HG03175 (cell line): ENCODE measurements at regions not wholly inside any gene's neighbourhood (a gene's known extent, or its start where the extent isn't known, plus 50 kb on each side); places are given as distances from the start of the nearest gene placed in this dataset.

Experiments used
- ATAC-seq: cut with Tn5 transposase; IDR thresholded peaks from one replicate; pipeline ENCODE4 v1.9.1; 2021; ENCODE audit warnings: mild to moderate bottlenecking, moderate library complexity; ENCODE audit not compliant: unreplicated experiment

DNA sequence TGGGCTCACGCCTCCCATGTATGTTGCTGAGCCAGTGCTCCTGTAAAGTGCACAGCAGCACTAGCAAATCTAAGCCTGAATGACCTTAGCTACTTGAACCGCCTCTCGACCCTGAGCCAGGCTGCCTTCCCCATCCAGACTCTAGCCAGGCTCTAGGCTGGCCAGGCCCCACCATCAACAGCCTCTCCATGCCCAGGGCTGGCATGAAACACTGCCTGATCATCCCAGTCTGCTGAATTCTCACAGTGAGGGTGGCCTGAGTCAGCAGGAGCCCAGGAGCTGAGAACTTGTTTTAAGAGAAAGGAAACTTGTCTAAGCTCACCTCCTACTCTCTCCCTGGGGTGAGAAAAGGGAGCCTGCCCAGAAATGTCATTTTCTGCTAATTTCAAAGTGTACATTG, 733.3 kb downstream of the PTPRU start:
- no peak for ATAC-seq

DNA sequence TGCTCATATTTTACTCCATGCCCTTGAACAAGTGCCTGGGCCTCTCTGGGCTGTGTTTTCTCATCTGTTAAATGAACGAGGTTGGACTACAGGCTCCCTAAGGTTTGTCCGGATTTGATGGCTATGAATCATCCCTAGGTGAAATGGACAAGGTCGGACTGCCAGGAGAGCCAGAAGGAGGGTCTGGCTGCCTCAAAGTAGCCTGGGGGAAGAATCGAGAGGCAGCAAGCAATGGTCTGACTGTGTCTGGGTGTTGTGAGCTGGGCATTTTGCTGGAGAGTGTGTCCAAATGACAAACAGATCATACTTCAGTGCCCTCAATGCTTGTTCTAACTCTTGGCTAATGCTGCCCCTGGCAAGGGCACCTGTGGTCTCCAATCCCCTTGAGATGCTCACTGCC, 730.9 kb downstream of the PTPRU start:
- no peak for ATAC-seq

DNA sequence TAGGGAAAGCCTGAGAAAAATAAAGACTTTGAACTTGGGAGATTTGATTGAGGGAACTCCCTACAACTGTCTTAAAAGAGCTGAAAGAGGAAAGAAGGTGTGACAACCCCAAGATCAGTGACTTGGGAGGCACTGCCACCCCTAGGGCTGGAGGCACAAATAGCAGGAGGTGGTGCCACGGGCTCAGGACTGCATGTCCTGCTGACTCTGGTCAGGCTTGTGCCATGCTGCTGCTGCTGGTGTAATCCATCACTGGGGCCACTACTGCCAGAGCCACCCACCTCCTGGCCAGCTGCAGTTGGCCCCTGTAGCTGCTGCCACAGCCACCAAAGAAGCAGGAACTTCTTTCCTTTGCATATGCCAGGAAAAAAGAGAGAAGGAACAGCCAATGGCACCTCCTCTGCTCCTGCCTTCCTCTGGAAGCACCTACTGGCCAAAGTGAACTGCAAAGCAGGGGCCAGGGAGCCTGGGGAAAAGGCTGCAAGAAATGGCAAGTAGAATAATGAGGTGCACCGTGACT, 730.3 kb downstream of the PTPRU start:
- no peak for ATAC-seq

DNA sequence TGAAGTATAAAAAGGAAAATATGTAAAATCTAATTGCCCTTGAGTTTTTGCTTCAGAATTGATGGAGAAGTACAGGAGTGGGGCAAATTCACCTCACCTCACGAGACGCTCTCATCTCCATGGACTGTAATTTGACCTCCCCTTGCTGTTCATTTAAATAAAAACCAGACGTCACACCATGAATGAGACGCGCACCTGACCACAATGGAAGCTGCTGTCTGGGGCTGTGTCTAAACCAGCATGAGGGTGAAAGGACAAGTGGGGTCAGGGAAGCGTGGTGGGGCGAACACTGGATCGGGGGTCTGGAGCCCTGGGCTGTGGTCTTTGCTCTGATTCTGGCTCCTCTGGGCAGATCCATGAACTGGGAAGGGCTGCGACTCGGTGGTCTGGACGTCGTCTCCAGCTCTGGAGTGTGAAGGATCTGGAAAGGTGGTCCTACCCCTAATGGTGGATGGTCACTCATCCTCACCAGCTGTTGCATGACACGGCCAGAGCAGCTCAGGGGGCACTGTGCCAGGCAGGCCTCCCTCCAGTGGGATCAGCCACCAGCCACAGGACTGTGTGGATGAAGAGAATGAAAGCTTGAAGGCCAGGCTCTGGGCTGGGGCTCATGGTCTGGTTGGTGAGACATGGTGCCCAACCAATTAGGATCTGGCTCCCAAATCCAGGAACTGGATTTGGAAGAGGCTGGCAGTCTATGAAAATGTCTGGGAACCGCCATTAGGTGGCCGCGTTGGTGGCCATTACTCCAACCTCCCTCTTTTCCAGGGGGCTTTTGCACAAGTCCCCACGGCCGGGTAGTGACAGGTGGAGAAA, 728.6 kb downstream of the PTPRU start:
- no peak for ATAC-seq

DNA sequence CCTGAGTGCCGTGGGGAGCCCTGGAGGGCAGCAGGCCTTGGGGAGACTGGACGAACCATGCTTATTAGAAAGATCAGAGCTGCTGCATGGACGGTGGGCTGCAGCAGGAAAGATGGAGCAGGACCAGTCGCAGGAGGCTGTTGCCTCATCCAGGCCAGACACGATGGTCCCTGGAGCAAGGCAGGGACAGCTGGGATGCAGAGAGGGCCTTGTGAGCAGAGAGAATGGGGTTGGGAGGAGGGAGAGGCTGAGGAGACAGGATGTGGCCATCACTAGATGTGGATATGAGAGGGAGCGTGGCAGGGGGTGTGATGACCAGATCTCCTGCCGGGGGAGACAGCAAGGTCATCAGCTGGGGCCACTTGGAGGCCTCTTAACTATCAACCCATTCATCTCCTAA, 727.6 kb downstream of the PTPRU start:
- ATAC-seq = no peak

DNA sequence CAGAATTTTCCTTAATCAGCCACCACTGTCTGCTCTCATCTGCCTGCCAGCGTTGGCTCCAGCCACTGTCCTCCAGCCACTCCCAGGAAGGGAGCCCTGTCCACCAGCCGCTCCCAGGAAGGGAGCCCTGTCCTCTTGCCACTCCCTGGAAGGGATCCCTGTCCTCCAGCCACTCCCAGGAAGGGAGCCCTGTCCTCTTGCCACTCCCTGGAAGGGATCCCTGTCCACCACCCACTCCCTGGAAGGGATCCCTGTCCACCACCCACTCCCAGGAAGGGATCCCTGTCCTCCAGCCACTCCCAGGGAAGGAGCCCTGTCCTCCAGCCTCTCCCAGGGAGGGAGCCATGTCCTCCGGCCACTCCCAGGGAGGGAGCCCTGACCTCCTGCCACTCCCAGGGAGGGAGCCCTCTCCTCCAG, 726.5 kb downstream of the PTPRU start:
- no peak for ATAC-seq

DNA sequence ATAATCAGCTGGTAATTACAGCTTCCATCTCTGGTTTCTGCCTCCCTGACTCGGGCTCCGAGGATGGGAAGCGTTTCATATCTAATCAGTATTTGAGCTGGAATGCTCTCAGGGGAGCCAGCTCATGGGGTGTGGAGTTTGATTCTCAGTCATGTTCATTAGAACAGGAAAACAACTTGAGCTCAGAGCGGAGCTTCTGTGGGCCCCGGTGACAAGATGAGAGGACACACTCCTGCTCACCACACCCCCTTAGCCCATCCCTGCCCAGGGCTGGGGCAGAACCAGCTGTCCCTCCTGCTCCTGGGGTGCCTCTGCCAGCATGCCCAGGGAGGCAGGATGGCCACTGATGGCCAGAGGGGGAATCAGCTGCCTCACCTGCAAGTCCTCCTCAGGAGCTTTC, 726.0 kb downstream of the PTPRU start:
- ATAC-seq = no peak

DNA sequence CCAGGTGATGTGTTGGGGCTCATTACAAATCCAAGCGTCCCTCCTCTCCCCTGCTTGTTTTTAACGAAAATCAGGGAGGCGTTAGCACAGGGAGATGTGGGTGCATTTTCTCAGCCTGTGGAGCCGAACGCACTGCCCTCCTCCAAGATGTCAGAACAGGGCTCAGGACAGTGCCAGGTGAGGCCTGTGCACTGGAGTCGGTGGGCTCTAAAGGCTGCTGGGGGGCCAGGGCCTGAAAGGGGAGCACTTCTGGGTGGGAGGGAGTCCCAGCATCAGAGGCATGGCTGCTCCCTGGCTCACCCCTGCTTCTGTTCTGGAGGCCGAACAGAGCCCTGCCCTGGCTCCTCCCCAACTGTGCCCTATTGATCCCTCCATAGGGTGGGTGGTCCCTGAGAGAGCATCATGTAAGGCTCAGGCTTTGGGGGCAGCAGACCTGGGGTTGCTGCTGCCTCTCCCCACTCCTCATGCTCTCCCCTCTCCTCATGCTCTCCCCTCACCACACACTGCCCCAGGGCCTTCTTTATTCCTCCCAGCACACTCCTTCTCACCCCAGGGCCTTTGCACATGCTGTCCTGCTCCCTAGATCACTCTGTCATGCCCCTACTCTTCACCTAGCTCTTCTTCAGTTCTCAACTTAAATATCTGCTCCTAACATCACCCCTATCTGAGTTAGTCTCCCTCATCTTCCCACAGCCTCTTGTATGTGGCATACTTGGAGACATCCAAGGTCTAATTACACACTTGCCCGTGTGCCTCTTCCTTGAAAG, 725.2 kb downstream of the PTPRU start:
- ATAC-seq = no peak

DNA sequence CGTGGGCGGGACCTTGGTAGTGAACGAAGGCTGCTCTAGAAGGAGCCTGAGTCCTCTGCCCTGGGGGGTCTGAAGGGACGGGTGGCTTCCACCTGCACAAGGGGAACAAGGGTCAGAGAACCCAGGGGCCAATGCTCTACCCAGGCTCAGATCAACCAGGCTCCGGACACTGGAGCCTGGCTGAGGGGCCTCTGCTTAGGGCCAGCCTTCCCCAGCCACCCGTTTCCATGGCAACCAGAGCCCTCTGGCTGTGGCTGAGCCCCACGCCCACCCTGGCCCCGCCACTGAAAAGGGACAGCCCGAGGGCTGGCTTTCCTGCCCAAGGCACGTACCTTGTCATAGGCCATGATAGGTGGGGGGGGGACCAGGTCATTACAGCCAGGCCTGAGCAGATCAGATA, 724.6 kb downstream of the PTPRU start:
- ATAC-seq = no peak

DNA sequence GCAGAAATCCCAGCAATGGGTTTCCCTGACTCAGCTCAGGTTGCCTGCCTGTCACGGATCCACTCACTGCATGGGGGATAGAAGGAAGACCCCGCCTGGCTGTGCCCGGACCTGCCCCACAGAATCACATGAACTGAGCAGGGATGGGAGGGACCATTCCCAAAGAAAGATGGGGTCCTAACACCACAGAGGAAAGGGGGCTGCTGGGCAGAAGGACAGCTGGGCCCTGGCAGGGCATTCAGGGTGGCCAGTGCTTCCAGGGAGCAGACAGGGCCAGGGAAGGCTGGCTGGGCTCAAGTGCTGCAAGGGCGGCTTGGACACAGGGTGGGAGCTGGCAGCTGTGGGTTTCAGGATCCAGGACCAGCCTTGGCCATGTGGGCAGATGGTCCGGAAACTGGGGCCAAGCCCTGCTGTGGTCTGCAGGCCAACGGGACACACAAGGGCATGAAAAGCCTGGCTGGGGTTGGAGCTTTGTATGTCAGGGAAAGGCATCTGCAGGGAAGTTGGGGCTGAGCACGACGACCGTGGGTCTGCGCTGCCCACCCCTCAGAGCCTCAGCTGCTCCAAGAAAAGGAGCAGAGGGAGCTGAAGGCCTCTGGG, 723.9 kb downstream of the PTPRU start:
- ATAC-seq = no peak

DNA sequence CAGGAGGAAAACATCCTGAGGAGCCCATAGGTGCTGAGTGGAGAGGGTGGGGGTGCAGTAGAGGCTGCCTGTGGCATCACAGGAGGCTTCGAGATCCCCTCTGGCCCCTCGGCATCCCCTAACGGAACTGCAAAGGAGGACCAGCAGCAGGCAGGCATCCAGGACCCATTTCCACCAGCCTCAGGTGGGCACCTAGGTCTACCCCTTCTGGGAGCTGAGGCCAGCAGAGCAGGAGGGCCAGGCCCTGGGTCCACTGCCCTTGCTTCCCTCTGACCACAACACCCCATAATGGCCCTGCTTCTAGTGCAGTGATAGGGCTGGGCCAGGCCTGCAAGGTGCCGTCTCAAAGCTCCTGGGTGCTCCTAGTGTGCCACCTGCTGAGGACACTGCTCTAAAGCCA, 723.0 kb downstream of the PTPRU start:
- ATAC-seq = no peak

DNA sequence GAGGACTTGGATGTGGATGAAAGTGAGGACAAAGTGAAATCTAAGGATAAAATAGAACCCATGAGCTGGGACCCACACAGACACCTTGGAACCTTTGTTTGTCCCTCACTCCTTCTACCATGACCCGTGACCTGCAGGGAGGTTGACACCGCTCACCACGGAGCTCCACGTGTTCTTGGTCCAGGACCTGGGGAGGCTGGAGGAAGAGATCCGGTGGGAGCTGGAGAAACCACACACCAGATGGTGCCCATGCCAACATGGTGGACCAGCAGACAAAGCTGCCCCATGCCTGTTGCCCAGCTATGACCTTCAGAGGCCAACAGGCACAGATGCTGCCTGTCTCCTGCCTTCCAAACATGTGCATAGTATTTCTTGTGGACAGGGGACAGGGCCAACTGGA, 721.9 kb downstream of the PTPRU start:
- no peak for ATAC-seq

DNA sequence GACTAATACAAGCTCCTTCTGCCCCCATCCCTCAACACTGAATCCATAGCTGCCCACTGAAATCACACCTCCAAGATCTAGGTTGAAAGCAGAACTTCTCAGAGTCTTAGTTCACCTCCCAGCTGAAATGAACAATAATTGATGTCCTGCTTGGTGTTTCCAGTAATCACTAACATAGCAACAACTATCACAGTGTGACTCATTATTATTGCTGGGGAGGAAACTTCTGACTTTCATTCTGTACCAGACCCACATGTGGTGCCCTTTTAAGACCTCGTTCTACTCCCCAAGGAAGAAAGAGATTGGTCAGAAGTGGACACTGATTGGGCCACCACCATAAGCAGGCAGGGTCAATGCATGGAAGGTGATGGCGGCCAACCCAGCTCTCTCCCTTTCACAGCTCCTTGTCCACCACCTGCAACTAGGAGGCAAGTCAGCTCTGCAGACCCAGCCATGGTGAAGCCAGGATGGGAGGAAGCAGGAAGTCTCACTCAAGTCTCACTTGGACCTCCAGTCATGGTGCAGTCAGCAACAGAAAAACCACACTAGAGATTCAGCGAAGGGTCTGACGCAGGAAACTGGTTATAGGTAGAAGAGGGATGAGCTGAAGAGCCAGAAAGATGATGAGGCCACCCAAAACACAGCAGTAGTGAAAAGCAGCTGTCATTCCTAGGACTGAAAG, 720.2 kb downstream of the PTPRU start:
- ATAC-seq = no peak

DNA sequence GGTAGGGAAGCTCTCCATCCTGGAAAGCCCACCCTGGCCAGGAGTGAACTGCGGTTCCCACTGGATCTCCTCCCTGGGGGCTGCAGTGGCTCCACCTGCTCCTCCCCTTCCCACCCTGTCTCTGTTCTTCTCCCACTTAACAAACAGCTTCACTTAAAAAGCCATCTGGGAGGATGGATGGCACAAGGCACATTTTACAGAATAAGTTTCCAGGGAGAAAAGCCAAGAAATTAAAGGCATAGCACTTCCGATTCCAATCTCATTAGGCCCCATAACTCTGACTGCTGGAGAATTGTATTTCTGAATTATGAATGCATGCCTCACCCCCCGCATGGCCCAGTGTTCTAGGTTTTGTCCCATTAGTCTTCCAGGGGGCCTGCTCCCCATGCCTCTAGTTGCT, 718.3 kb downstream of the PTPRU start:
- ATAC-seq = no peak

DNA sequence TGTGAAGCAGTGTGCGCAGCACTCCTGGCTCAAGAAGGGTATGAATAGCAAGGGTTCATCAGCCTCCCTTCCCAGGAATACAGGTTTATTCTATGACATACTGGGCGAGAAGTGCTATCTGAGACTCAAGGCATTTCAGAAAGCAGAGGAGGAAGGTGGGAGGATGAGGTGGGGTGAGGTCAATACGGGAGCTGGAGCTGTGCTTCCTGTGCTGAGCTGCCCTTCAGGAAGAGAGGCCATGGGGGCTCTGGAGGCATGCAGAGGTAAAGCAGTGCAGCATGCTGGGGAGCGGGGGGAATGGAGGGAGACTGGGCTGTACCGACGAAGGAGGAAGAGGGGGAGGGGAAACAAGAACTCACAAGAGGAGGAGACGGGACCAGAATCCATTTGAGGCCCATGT, 717.6 kb downstream of the PTPRU start:
- ATAC-seq = no peak

DNA sequence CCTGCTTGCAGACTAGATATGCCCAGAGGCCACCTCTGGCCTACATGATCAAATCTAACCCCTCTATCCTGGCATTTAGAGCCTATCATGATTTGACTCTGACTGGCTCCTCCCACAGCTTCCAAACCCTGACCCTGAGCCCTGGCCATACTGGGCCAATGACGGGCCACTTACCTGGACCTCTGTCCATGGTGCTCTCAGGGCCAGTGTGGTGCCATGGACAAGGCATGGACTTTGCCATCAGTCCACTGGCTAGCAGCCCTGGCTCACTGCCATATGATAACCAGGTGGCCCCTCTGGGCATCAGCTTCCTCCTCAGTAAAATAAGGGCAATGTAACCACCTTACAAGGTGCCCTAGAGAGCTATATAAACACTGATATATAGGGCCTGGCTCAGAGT, 713.4 kb downstream of the PTPRU start:
- no peak for ATAC-seq

DNA sequence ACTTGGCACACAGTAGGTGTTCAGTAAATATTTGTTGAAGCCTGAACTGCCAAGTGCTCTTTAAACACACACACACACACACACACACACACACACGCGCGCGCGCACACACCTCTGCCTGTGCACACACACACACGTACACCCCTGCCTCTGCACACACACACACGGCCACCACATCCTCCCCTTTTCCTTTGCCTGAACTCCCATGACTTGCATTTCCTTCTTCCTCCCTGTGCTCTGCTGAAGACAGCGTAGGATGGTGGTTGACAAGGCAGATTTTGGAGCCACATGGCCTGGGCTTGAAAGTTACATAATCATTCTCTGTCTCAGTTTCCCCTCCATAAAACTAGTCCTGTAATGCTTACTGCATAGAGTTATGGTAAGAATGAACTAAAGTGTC, 712.3 kb downstream of the PTPRU start:
- no peak for ATAC-seq

DNA sequence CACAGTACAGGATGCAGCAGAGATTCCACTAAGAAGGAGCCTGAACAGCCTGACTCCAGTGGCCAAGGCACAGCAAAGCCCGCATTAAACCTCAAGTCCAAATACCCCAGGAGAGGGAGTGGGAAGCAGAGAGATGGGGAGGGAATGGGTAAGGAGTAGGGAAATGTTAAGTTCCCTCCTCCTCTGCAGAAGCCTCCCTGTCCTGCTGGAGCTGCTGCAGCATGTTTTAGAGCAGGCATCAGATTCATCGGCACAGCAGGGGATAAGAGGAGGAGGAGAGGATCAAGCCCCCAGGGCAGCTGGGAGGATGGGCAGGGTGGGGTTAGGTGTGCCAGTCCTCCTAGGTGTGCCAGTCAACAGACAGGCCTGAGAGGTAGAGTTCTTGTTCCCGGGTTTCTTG, 709.7 kb downstream of the PTPRU start:
- ATAC-seq = no peak

DNA sequence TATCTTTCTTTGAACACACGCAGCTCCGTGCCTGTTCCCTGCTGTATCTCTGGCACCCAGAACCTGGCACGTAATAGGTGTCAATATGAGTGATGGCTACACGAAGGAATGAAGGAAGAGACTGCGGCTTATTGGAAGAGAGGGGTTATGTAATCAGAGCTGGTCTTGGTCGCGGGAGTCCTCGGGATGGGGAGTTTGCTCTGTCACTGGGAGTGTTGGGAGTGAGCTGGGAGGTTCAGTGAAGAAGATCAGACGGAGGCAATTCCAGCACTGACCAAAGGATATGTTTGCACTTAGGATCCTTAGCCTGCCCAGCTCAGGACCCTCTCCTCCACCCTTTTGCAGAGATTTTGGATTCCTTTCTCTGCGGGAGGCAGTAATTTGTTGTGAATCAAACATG, 709.1 kb downstream of the PTPRU start:
- ATAC-seq = no peak

DNA sequence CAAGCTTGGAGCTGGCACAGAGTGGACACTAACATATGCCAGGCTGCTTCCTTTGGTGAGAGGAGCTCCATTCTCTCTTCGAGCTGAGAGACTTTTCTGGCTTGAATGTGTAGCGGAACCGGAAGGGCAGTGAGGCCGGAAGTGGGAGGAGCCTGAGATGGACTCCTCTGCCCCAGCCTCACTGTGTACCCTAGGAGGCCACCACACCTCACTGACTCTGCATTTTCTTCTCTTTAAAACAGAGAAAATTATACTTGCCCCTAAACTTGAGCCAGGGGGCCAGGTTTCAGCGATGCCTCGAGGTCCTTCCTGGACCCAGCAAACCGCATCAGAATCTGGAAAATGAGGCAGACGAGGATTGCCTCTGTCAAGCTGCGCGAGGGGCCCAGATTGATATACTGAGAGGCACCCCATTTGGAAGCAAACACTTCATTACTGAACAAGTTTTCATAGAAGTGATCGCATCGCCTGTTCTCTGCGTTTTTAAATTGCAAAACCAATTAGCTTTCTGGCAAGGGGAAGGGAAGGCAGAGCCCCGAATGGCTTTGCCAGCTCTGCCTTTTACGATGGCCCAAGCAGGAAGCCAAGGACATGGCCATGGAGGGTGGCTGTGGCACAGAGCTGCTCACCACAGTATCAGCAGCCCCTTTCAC, 708.1 kb downstream of the PTPRU start:
- no peak for ATAC-seq

DNA sequence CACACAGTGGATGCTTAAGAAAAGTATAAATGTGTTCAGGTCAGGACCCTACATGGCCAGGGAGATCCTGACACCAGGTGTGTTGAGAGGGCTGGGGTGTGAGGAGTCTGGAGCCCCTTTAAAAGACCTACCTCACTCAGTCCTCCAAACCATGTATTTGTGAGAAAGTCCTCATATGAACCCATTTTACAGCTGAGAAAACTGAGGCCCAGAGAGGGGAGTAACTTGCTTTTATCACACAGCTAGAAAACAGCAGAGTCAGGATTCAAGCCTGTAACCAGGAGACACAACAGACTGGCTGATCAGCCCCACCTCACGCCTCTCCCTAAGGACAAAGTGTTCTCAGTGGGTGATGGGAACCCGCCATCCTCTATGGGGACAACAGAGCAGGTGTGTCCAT, 706.7 kb downstream of the PTPRU start:
- no peak for ATAC-seq
